Mesodermal cell (in vitro differentiated cells): ENCODE measurements at regions not wholly inside any gene's neighbourhood (a gene's known extent, or its start where the extent isn't known, plus 50 kb on each side); places are given as distances from the start of the nearest gene placed in this dataset.

ENCODE experiments used
- H3K27ac ChIP-seq: 2 replicates; pipeline ENCODE4 v1.7.0; 2013; ENCODE audit warnings: mild to moderate bottlenecking, low read depth, low read length, moderate library complexity; ENCODE audit not compliant: severe bottlenecking
- H3K36me3 ChIP-seq: 2 replicates; pipeline ENCODE4 v1.7.1; 2013; ENCODE audit warnings: mild to moderate bottlenecking, low read length, moderate library complexity; ENCODE audit not compliant: control insufficient read depth, insufficient read depth
- H3K4me1 ChIP-seq: one replicate; pipeline ENCODE4 v1.7.1; 2013; ENCODE audit warnings: mild to moderate bottlenecking, low read length; ENCODE audit not compliant: insufficient read depth, control insufficient read depth, poor library complexity, severe bottlenecking
- H3K4me3 ChIP-seq: 2 replicates; pipeline ENCODE4 v1.7.0; 2013; ENCODE audit warnings: low read length, control low read depth, mild to moderate bottlenecking; ENCODE audit not compliant: insufficient read depth, poor library complexity, severe bottlenecking; ENCODE audit errors: extremely low read depth
- H3K9me3 ChIP-seq: 2 replicates; pipeline ENCODE4 v1.7.1; 2013; ENCODE audit warnings: mild to moderate bottlenecking, low read length, moderate library complexity; ENCODE audit not compliant: control insufficient read depth
- WGBS, 2 experiments: methylation state at CpG; one replicate each; pipeline ENCODE4 v1.1.5; 2013; ENCODE audit warnings: missing lambda C conversion rate in 2 of 2; ENCODE audit not compliant: insufficient coverage in 2 of 2; 5-methylcytosine and 5-hydroxymethylcytosine counted together

DNA sequence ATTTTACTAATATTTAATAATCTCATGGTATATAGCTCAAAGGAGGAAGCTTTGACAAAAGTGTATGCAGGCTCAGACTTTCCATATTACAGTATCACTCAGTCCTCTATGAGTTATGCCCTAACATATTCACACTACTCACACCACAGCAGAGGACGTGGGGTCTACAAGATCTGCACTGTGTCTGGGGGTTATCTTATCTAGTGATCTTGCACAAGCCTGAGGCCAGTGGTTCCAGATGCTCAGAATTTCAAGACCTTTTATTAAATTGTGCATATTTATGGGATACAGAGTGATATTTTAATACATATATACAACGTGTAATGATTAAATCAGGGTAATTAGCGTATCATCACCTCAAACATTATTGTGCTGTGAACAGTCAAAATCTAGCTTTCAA, 933.1 kb downstream of the SQOR start:
- WGBS, 2 experiments, result 94% methylated on average over 2 of the region's 3 CpGs; no CpG with 5 or more reads in 1 of the 2 experiments
- no peak overlapping the region for H3K27ac ChIP-seq
- H3K4me1 ChIP-seq, result no peaks in the 10 kb centered on the region
- H3K4me3 ChIP-seq, result no peak overlapping the region
- no peaks in the 10 kb centered on the region for H3K36me3 ChIP-seq
- H3K9me3 ChIP-seq, result no peaks in the 10 kb centered on the region

DNA sequence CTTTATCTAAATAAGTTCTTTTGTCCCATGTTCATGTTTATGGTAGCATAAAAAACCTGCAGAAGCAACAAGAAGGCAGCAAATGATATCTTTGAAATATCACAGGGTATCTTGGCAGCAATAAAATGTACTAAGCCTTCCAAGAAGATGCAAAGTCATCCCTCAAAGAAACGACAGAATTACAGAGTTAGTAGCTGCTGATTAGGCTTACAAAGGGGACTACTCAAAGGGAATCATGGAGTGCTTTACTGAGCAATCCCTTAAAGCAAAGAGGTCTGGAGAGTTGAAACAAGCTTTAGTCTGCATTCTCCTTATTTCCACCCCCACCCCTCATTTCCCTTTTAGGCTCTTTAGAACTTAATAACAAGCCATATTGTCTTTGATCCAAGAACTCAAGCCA, 935.0 kb downstream of the SQOR start:
- H3K9me3 ChIP-seq, result no peaks in the 10 kb centered on the region
- 80 to 100% methylated on average over 1 of the region's 1 CpG for WGBS, 2 experiments
- H3K36me3 ChIP-seq, result no peaks in the 10 kb centered on the region
- no peak overlapping the region for H3K4me3 ChIP-seq
- no peaks in the 10 kb centered on the region for H3K4me1 ChIP-seq
- no peak overlapping the region for H3K27ac ChIP-seq

GRCh38 chr15:46576646-46577395, 942.0 kb downstream of the SQOR start:
- H3K4me3 ChIP-seq, result no peak overlapping the region
- no peak overlapping the region for H3K27ac ChIP-seq
- H3K36me3 ChIP-seq, result no peaks in the 10 kb centered on the region
- WGBS, 2 experiments, result 73 to 80% methylated on average over 1 of the region's 1 CpG
- no peaks in the 10 kb centered on the region for H3K9me3 ChIP-seq
- no peaks in the 10 kb centered on the region for H3K4me1 ChIP-seq

- H3K4me3 ChIP-seq, result no peak overlapping the region
- no peak overlapping the region for H3K27ac ChIP-seq
- no peaks in the 10 kb centered on the region for H3K4me1 ChIP-seq
- H3K36me3 ChIP-seq, result no peaks in the 10 kb centered on the region
- whole genome bisulfite sequencing, 2 experiments, result 86 to 88% methylated on average over 2 of the region's 2 CpGs
- no peaks in the 10 kb centered on the region for H3K9me3 ChIP-seq
These were observed 942.9 kb downstream of the SQOR start for GRCh38 chr15:46577767-46578166.

GRCh38 chr15:46580487-46580886, 945.7 kb downstream of the SQOR start:
- Histone ChIP-seq H3K9me3 (no peaks in the 10 kb centered on the region), H3K36me3 (no peaks in the 10 kb centered on the region), H3K4me1 (no peaks in the 10 kb centered on the region), H3K4me3 (no peak overlapping the region), H3K27ac (no peak overlapping the region)
- WGBS, 2 experiments, result no CpG with 5 or more reads among the region's 2 CpGs

GRCh38 chr15:46580924-46581323, 946.1 kb downstream of the SQOR start:
- Histone ChIP-seq H3K4me3 (no peak overlapping the region), H3K4me1 (no peaks in the 10 kb centered on the region), H3K27ac (no peak overlapping the region), H3K9me3 (no peaks in the 10 kb centered on the region), H3K36me3 (no peaks in the 10 kb centered on the region)
- 80% methylated on average over 1 of the region's 2 CpGs; no CpG with 5 or more reads in 1 of the 2 experiments for WGBS, 2 experiments

- H3K9me3 ChIP-seq, result no peaks in the 10 kb centered on the region
These were observed 954.3 kb downstream of the SQOR start for GRCh38 chr15:46589088-46589487.

GRCh38 chr15:46591462-46591861, 956.6 kb downstream of the SQOR start:
- WGBS, 2 experiments, result 90% methylated on average over 3 of the region's 4 CpGs; no CpG with 5 or more reads in 1 of the 2 experiments
- H3K4me1 ChIP-seq, result no peaks in the 10 kb centered on the region
- no peak overlapping the region for H3K27ac ChIP-seq
- H3K9me3 ChIP-seq, result no peaks in the 10 kb centered on the region
- no peak overlapping the region for H3K4me3 ChIP-seq
- H3K36me3 ChIP-seq, result no peaks in the 10 kb centered on the region

More at GRCh38 chr15:46589088-46589487, 954.3 kb downstream of the SQOR start:
- no peak overlapping the region for H3K27ac ChIP-seq
- no peak overlapping the region for H3K4me3 ChIP-seq
- WGBS, 2 experiments, result 83 to 88% methylated on average over 2 to 3 of the region's 4 CpGs
- no peaks in the 10 kb centered on the region for H3K4me1 ChIP-seq
- H3K36me3 ChIP-seq, result no peaks in the 10 kb centered on the region

DNA sequence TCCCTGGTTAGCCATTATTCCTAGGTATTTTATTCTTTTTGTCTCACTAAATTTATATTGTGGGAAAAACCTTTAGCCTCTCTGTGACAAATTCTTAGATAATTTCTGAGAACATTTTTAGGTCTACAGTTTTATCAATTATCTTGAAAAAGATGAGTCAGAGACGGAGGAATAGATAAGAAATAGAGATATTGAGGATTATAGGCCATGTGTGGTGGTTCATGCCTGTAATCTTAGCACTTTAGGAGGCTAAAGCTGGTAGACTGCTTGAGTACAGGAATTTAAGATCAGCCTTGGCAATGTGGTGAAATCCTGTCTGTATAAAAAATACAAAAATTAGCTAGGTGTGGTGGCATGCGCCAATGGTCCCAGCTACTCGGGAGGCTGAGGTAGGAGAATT, 960.2 kb downstream of the SQOR start:
- Histone ChIP-seq H3K4me1 (no peaks in the 10 kb centered on the region), H3K27ac (no peak overlapping the region), H3K4me3 (no peak overlapping the region), H3K36me3 (no peaks in the 10 kb centered on the region), H3K9me3 (no peaks in the 10 kb centered on the region)
- WGBS, 2 experiments, result 89 to 100% methylated on average over 1 to 3 of the region's 3 CpGs

- H3K9me3 ChIP-seq, result no peaks in the 10 kb centered on the region
- no peaks in the 10 kb centered on the region for H3K36me3 ChIP-seq
- H3K4me3 ChIP-seq, result no peak overlapping the region
- no peaks in the 10 kb centered on the region for H3K4me1 ChIP-seq
- WGBS, 2 experiments, result 82 to 96% methylated on average over 3 of the region's 3 CpGs
- H3K27ac ChIP-seq, result no peak overlapping the region
These were observed 972.2 kb downstream of the SQOR start for GRCh38 chr15:46607077-46607476.

GRCh38 chr15:46616033-46616432, 981.2 kb downstream of the SQOR start:
- no peak overlapping the region for H3K27ac ChIP-seq
- H3K36me3 ChIP-seq, result no peaks in the 10 kb centered on the region
- no peaks in the 10 kb centered on the region for H3K9me3 ChIP-seq
- no peaks in the 10 kb centered on the region for H3K4me1 ChIP-seq
- H3K4me3 ChIP-seq, result no peak overlapping the region
- 83 to 100% methylated on average over 1 of the region's 4 CpGs for WGBS, 2 experiments
